NCI-H2227 (cell line): ENCODE measurements at regions not wholly inside any gene's neighbourhood (a gene's known extent, or its start where the extent isn't known, plus 50 kb on each side); places are given as distances from the start of the nearest gene placed in this dataset.
"Not testable (repeated sequence)": the region's sequence is repeated elsewhere in the genome, so short reads cannot be mapped to it uniquely, and the experiment has no call there.

Experiments
- DNase-seq: peaks from one replicate; lab custom pipeline; 2025; ENCODE audit not compliant: unreplicated experiment; lab: John Stamatoyannopoulos, UW

DNA sequence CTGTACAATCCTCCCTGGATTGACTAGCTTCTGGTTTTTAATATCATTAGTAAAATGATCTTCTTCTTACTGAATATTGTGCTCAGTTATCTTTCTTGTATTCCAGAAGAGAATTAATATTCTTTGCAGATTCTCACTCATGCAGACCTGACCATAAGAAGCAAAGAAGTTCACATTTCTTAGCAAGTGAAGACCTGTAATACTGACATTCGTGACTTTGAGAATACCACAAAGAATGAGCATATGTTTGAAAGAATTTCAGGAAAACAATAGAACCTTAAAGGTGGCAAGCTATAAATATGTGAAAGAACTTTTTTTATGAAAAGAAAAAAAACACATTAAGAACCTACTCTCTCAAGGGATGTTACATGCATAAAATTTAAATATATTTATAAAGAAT is 371.6 kb downstream of the JRKL start:
- no peak for DNase-seq

GRCh38 chr11:96763244-96763643 is 373.4 kb downstream of the JRKL start:
- DNase-seq = no peak

DNA sequence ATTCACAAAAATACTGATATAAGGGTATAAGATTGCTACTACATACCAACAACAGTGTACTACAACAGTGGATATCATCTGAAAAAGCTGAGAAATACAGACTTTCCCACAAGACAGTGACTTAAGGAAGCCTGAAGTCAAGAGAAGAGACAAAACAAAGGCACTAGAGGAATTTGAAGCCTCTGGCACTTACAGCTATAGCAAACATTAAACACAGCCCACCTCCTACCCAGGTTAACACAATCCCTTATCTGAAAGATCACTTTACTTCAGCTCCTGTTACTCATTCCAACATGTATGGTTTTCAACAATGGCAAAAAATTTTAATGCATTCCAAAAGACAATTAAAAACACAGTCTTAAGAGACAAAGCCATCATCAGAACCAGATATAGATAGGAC is 388.5 kb downstream of the JRKL start:
- no peak for DNase-seq

DNA sequence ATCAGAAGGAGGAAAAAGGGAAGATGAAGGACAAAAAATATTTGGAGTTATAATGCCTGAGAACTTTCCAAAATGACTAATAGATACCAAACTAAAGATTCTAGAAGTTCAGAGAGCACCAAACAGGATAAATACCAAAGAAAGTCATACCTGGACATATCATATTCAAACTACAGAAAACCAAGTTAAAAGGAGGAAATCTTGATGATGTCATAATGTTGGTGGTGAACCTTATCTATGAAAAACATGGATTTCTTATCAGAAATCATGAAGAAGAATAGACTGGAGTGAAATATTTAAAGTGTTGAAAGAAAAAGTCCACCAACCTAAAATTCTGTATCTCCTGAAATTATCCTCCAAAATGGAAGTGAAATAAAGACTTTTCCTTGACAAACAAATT is 389.2 kb downstream of the JRKL start:
- DNase-seq = no peak

DNA sequence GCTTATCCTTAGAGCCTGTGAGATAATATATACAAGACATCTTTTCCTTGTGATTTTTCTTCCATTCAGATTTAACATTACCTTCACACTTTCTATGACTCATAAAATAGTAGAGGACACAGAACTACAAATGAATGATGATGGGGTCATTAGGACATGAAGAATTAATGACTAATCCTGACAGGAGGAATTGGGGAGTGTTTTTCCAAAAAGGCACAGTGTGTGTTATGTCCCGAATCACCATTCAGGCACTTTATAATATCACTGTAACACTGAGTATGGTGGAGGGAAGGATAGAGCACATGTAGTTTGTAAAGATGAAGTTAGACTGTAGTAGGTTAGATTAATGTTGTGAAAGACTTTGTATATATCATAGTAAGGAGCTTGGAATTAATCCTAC is 391.3 kb downstream of the JRKL start:
- DNase-seq = no peak

GRCh38 chr11:96782632-96783031 is 392.8 kb downstream of the JRKL start:
- DNase-seq = no peak

DNA sequence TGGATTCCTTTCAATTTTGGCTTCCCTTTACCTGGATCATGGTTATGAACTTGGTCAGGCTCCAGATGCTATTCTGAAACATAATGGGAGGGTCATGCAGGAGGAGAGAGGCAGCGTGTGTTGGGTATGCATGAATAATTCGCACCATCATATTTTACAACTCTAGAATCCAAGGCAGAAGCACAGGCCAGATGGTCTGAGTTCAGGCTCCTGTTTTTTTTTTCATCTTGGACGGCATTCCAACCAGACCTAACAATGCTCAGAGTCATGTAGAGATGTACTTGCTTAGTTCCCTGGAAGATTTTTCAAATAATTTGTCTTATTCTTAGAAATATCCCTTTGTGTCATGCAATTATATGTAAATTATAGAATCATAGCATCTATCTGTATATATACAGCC is 393.5 kb downstream of the JRKL start:
- DNase-seq = no peak

- no peak for DNase-seq
Observed at GRCh38 chr11:96785073-96785472, 395.3 kb downstream of the JRKL start.

GRCh38 chr11:96794152-96794551 is 404.3 kb downstream of the JRKL start:
- DNase-seq = no peak

DNA sequence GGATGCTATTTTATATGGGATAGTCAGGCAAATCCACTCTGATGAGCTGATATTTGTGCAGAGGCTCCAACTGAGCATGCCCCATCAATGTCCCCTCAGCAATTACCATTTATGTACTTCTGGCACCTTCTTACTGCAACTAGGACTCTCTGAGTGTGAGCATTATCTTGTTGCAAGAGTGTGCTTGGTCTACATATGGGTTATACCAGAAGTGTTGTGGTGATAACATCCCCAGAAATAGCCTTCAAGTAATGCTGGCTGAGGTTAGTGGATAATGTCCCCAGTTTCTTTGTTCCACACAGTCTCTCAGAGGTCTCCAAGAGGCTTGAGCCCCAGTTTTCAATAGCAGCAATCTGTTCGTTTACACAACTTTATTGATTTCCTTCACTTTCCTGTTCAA is 408.6 kb downstream of the JRKL start:
- no peak for DNase-seq

DNA sequence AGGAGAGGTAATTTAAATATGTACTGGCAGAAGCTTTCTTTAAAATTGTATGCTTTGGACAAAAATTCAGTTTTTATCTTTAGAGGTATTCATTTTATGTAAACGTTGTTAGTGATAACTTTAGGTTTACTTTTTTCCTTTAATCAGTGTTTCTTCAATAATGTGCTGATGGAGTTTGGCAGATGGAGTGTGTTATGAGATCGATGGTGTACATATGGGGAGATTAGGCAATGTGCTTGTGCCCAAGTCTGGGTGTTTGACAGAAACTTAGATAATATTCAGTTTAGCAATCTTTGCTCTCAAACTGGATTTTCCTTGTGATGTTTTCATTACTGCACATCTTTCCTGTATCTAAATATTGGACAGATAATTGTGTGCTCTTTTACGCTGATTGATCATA is 425.4 kb downstream of the JRKL start:
- DNase-seq = no peak

- DNase-seq = no peak
Observed at GRCh38 chr11:96817482-96818399, 427.9 kb downstream of the JRKL start.

GRCh38 chr11:96827164-96827563 is 437.4 kb downstream of the JRKL start:
- DNase-seq = no peak

GRCh38 chr11:96841792-96842191 is 452.0 kb downstream of the JRKL start:
- DNase-seq = no peak

- no peak for DNase-seq
Observed at GRCh38 chr11:96842731-96843130, 452.9 kb downstream of the JRKL start.

DNA sequence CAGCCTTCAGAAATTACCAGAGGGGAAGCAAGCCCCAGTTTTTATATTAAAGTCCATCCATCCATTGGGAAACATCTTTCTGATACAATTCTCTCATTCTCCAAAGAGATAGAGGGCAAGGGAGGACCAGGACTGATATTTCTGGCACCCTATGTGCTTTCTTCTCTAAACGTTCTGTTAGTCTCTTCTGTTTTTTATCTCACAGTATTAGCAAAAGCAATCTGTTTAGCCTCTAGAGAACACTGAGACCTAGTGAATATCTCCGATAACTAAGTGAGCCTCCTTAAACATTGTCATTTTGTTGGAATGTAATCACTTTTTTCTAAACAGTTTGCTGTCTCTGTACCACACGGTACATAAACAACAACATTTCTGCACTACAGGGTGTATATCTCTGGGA is 464.6 kb downstream of the JRKL start:
- DNase-seq = no peak

GRCh38 chr11:96861722-96862121 is 471.9 kb downstream of the JRKL start:
- not testable (repeated sequence) for DNase-seq

- no peak for DNase-seq
Observed at GRCh38 chr11:96863520-96863919, 473.7 kb downstream of the JRKL start.

DNA sequence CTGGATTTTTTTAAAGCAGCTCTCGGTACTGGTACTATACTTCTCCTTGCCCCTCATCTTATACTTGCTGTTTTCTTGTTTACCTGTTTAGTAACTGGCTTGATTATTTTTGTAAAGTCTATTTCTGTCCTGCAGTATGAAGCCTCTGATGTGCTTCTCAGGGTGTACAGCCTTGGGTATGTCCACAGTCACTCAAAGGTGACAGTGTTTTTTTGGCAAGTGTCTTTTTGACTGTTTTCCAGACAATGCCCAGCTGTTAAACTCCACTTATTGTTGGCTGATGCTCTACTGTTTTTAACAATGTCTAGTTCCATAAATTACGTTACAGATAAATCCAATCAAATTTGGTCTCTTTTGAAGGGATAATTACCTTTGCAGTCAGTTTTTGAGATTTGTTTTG is 475.2 kb downstream of the JRKL start:
- no peak for DNase-seq

- no peak for DNase-seq
Observed at GRCh38 chr11:96869207-96869606, 479.4 kb downstream of the JRKL start.

DNA sequence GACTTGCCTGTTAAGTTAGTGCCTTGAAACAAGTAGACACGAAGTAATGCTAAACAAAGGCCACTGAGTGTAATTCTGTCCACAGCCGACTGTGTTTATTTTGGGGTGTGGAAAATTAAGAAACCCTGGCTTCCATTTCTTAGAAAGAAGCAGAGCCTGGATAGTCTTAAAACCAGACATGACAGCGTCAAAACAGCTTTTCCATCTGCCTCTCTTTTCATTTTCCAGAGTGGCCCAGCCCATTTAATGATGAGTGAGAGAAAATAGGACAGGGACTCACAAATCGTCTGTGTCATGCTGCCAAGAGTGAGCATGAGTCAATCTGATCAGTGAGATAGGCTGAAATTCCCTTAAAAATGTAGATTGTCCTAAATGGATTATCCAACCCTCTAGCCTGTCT is 485.9 kb downstream of the JRKL start:
- DNase-seq = no peak

GRCh38 chr11:96878299-96879051 is 488.7 kb downstream of the JRKL start:
- no peak for DNase-seq
